Neural cell (in vitro differentiated cells): ENCODE measurements at regions not wholly inside any gene's neighbourhood (a gene's known extent, or its start where the extent isn't known, plus 50 kb on each side); places are given as distances from the start of the nearest gene placed in this dataset.

ENCODE experiments used
- H2AFZ ChIP-seq: fragments of 200-600, 300-800 bp; sonication (generic), shearing (Covaris generic); 2 replicates; pipeline ENCODE4 v1.6.0; 2014; ENCODE audit warnings: low read depth, mild to moderate bottlenecking, antibody characterized with exemption, low read length, moderate library complexity
- H3F3A ChIP-seq: fragments of 200-600 bp; shearing (Covaris generic); 2 replicates; pipeline ENCODE4 v1.6.1; 2016; ENCODE audit warnings: mild to moderate bottlenecking, moderate library complexity, mixed read lengths, antibody characterized with exemption, low read length; ENCODE audit not compliant: insufficient read depth, poor library complexity, severe bottlenecking
- H3K27ac ChIP-seq: fragments of 200-600, 300-800 bp; sonication (generic), shearing (Covaris generic); 2 replicates; pipeline ENCODE4 v1.5.1; 2014; ENCODE audit warnings: mild to moderate bottlenecking, low read length, moderate library complexity
- H3K27me3 ChIP-seq: fragments of 300-800, 200-600 bp; sonication (generic), shearing (Covaris generic); 2 replicates; pipeline ENCODE4 v1.6.0; 2014; ENCODE audit warnings: mild to moderate bottlenecking, low read depth, low read length, moderate library complexity; ENCODE audit not compliant: insufficient read depth
- H3K36me3 ChIP-seq: fragments of 300-800, 200-600 bp; sonication (generic), shearing (Covaris generic); 2 replicates; pipeline ENCODE4 v1.5.1; 2014; ENCODE audit warnings: mild to moderate bottlenecking, antibody characterized with exemption, low read length, moderate library complexity; ENCODE audit not compliant: insufficient read depth
- H3K4me2 ChIP-seq: fragments of 300-800, 200-600 bp; sonication (generic), shearing (Covaris generic); 2 replicates; pipeline ENCODE4 v1.6.0; 2014; ENCODE audit warnings: mild to moderate bottlenecking, low read length
- H3K4me3 ChIP-seq: fragments of 300-800, 200-600 bp; sonication (generic), shearing (Covaris generic); 2 replicates; pipeline ENCODE4 v1.5.1; 2014; ENCODE audit warnings: mild to moderate bottlenecking, low read length, moderate library complexity
- H3K79me2 ChIP-seq: fragments of 200-600 bp; shearing (Covaris generic); replicated peaks from 2 replicates; pipeline ENCODE4 v1.6.0; 2014; ENCODE audit warnings: mild to moderate bottlenecking, low read length, moderate library complexity; ENCODE audit not compliant: insufficient read depth
- H3K9ac ChIP-seq: fragments of 300-800, 200-600 bp; sonication (generic), shearing (Covaris generic); 2 replicates; pipeline ENCODE4 v1.6.1; 2016; ENCODE audit warnings: mild to moderate bottlenecking, low read length, mixed read lengths
- H3K9me2 ChIP-seq: fragments of 200-600 bp; shearing (Covaris generic); 2 replicates; pipeline ENCODE4 v1.6.1; 2016; ENCODE audit warnings: mild to moderate bottlenecking, low read length, mixed read lengths; ENCODE audit not compliant: insufficient read depth
- H3K9me3 ChIP-seq: fragments of 200-600, 300-800 bp; sonication (generic), shearing (Covaris generic); 2 replicates; pipeline ENCODE4 v1.6.1; 2016; ENCODE audit warnings: mild to moderate bottlenecking, mixed run types, low read length, moderate library complexity, mixed read lengths
- H4K20me1 ChIP-seq: fragments of 200-600 bp; shearing (Covaris generic); 2 replicates; pipeline ENCODE4 v1.6.1; 2016; ENCODE audit warnings: mild to moderate bottlenecking, mixed run types; ENCODE audit not compliant: insufficient read depth
- EP300 ChIP-seq: fragments of 450-650 bp; conservative IDR thresholded peaks from 2 replicates; pipeline ENCODE4 v1.6.1; 2014; ENCODE audit warnings: antibody characterized with exemption, mild to moderate bottlenecking, moderate library complexity; ENCODE audit not compliant: poor library complexity, severe bottlenecking
- EZH2 ChIP-seq: fragments of 200-600, 300-800 bp; shearing (Covaris generic), sonication (generic); IDR thresholded peaks from 2 replicates; pipeline ENCODE4 v1.6.1; 2014; ENCODE audit warnings: antibody characterized with exemption, low read length, borderline replicate concordance, mild to moderate bottlenecking; ENCODE audit not compliant: insufficient read depth, poor library complexity, severe bottlenecking
- MXI1 ChIP-seq: fragments of 450-650 bp; conservative IDR thresholded peaks from 2 replicates; pipeline ENCODE4 v1.6.1; 2014; ENCODE audit warnings: antibody characterized with exemption, mild to moderate bottlenecking; ENCODE audit not compliant: poor library complexity, severe bottlenecking
- POLR2AphosphoS5 ChIP-seq: IDR thresholded peaks from 2 replicates; pipeline ENCODE4 v1.6.1; 2012
- RAD21 ChIP-seq: fragments of 450-650 bp; conservative IDR thresholded peaks from 2 replicates; pipeline ENCODE4 v1.6.1; 2014; ENCODE audit warnings: antibody characterized with exemption, mild to moderate bottlenecking, moderate library complexity
- SMC3 ChIP-seq: fragments of 450-650 bp; conservative IDR thresholded peaks from 2 replicates; pipeline ENCODE4 v1.6.1; 2014; ENCODE audit warnings: antibody characterized with exemption, mild to moderate bottlenecking, moderate library complexity; ENCODE audit not compliant: poor library complexity
- TAF1 ChIP-seq: IDR thresholded peaks from 2 replicates; pipeline ENCODE4 v1.6.1; 2012; ENCODE audit warnings: low read depth
- TF ChIP-seq, protein P1 (sequence below): fragments of 450-650 bp; IDR thresholded peaks from 2 replicates; pipeline ENCODE4 v1.5.1; 2014; ENCODE audit warnings: antibody characterized with exemption, mild to moderate bottlenecking, moderate library complexity; ENCODE audit not compliant: poor library complexity, severe bottlenecking
- TF ChIP-seq, protein P2 (sequence below): IDR thresholded peaks from 2 replicates; pipeline ENCODE4 v1.6.1; 2012; ENCODE audit warnings: borderline replicate concordance

DNA sequence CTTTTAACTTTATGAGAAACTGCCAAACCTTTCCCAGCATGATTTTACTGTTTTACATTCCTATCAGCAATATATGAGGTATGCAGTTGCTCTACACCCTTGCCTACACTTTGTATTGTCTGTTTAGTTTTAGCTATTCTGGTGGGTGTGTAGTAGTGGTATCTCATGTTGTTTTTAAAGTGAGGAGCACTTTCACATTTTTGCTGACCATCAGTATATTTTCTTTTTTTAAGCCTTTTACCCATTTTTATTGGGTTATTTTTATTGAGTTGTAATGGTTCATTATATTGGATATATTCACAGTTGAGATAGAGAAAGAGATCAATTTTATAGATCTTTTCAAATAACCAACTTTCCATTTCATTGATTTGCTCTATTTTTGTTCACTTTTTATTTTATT, 102.4 kb downstream of the BARX1 start:
- TF ChIP-seq, protein P1, sequence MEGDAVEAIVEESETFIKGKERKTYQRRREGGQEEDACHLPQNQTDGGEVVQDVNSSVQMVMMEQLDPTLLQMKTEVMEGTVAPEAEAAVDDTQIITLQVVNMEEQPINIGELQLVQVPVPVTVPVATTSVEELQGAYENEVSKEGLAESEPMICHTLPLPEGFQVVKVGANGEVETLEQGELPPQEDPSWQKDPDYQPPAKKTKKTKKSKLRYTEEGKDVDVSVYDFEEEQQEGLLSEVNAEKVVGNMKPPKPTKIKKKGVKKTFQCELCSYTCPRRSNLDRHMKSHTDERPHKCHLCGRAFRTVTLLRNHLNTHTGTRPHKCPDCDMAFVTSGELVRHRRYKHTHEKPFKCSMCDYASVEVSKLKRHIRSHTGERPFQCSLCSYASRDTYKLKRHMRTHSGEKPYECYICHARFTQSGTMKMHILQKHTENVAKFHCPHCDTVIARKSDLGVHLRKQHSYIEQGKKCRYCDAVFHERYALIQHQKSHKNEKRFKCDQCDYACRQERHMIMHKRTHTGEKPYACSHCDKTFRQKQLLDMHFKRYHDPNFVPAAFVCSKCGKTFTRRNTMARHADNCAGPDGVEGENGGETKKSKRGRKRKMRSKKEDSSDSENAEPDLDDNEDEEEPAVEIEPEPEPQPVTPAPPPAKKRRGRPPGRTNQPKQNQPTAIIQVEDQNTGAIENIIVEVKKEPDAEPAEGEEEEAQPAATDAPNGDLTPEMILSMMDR = no peak
- no peak for TF ChIP-seq EP300
- TF ChIP-seq SMC3 = no peak
- no peak for TF ChIP-seq EZH2
- TF ChIP-seq, protein P2, sequence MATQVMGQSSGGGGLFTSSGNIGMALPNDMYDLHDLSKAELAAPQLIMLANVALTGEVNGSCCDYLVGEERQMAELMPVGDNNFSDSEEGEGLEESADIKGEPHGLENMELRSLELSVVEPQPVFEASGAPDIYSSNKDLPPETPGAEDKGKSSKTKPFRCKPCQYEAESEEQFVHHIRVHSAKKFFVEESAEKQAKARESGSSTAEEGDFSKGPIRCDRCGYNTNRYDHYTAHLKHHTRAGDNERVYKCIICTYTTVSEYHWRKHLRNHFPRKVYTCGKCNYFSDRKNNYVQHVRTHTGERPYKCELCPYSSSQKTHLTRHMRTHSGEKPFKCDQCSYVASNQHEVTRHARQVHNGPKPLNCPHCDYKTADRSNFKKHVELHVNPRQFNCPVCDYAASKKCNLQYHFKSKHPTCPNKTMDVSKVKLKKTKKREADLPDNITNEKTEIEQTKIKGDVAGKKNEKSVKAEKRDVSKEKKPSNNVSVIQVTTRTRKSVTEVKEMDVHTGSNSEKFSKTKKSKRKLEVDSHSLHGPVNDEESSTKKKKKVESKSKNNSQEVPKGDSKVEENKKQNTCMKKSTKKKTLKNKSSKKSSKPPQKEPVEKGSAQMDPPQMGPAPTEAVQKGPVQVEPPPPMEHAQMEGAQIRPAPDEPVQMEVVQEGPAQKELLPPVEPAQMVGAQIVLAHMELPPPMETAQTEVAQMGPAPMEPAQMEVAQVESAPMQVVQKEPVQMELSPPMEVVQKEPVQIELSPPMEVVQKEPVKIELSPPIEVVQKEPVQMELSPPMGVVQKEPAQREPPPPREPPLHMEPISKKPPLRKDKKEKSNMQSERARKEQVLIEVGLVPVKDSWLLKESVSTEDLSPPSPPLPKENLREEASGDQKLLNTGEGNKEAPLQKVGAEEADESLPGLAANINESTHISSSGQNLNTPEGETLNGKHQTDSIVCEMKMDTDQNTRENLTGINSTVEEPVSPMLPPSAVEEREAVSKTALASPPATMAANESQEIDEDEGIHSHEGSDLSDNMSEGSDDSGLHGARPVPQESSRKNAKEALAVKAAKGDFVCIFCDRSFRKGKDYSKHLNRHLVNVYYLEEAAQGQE = no peak
- TF ChIP-seq MXI1 = no peak
- no peak for TF ChIP-seq POLR2AphosphoS5
- no peaks in the 10 kb centered on the region for H4K20me1 ChIP-seq

DNA sequence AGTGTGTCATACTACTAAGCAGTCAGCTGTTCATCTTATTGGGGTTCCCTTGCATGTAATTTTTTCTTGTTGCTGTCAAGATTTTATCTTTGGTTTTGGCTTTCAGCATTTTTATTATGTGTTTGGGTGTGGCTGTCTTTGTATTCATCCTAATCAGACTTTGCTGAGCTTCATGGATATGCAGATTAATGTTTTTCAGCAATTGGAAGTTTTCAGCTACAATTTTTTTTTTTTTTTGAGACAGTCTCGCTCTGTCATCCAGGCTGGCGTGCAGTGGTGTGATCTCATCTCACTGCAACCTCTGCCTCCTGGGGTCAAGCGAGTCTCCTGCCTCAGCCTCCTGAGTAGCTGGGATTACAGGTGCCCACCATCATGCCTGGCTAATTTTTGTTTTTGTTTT, 108.8 kb downstream of the BARX1 start:
- Histone ChIP-seq H4K20me1 (no peaks in the 10 kb centered on the region), H3K4me2 (no peak overlapping the region), H2AFZ (no peak overlapping the region), H3K27ac (no peak overlapping the region), H3K79me2 (no peaks in the 10 kb centered on the region), H3K9ac (no peak overlapping the region), H3F3A (no peaks in the 10 kb centered on the region), H3K9me2 (no peaks in the 10 kb centered on the region), H3K27me3 (no peaks in the 10 kb centered on the region), H3K4me3 (no peak overlapping the region), H3K36me3 (no peaks in the 10 kb centered on the region), H3K9me3 (no peaks in the 10 kb centered on the region)
- TF ChIP-seq POLR2AphosphoS5 (no peak), EP300 (no peak), SMC3 (no peak), MXI1 (no peak), TAF1 (no peak), RAD21 (no peak), EZH2 (no peak)
- TF ChIP-seq, protein P1 = no peak
- TF ChIP-seq, protein P2 = no peak

More for the DNA sequence above, 102.4 kb downstream of the BARX1 start:
- H3K36me3 ChIP-seq = no peaks in the 10 kb centered on the region
- no peak overlapping the region for H3K27ac ChIP-seq
- no peak overlapping the region for H3K9ac ChIP-seq
- no peaks in the 10 kb centered on the region for H3K27me3 ChIP-seq
- no peak overlapping the region for H2AFZ ChIP-seq
- H3K9me2 ChIP-seq = no peaks in the 10 kb centered on the region
- no peak overlapping the region for H3K4me3 ChIP-seq
- H3K4me2 ChIP-seq = no peak overlapping the region
- no peaks in the 10 kb centered on the region for H3K79me2 ChIP-seq
- no peaks in the 10 kb centered on the region for H3K9me3 ChIP-seq
- no peaks in the 10 kb centered on the region for H3F3A ChIP-seq
